ENCODE measurements at regions not wholly inside any gene's neighbourhood (a gene's known extent, or its start where the extent isn't known, plus 50 kb on each side); places are given as distances from the start of the nearest gene placed in this dataset.

DNA sequence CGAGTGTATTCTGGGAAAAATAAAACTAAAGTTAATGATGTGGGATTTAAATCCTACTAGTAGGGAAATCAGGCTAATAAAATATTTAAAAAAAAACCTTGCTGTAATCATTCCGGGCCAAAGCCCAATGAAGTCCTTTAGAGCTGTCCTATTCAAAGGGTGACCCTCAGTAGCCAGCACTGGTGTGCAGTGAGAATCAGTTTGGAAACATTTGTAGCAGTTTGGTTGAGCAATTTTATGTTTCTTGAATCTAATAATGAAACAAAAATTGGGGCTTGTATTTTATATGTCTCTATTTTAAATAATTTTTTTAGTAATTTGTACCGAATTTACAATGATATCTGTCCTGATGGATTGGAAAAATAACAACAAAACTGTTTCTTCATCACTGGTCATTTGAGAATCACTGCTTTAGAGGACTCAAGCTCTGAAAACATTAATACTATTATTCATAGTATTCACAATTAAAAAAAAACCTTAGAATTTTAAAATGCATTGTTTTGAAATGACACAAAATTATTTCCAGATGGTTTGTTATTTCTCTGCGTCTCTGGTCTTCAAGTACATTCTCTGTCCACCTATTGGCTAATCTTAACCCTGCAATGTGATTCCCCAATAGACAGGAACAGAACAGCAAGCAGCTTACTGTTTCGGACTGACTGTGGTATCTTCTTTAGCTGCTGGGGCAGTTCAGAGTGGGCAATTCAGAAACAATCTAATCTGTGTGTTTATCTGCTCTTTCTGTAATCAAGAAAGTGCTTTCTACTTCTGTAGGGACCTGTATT lies 71.2 kb downstream of the OTOL1 start:
- TF ChIP-seq, protein P1, sequence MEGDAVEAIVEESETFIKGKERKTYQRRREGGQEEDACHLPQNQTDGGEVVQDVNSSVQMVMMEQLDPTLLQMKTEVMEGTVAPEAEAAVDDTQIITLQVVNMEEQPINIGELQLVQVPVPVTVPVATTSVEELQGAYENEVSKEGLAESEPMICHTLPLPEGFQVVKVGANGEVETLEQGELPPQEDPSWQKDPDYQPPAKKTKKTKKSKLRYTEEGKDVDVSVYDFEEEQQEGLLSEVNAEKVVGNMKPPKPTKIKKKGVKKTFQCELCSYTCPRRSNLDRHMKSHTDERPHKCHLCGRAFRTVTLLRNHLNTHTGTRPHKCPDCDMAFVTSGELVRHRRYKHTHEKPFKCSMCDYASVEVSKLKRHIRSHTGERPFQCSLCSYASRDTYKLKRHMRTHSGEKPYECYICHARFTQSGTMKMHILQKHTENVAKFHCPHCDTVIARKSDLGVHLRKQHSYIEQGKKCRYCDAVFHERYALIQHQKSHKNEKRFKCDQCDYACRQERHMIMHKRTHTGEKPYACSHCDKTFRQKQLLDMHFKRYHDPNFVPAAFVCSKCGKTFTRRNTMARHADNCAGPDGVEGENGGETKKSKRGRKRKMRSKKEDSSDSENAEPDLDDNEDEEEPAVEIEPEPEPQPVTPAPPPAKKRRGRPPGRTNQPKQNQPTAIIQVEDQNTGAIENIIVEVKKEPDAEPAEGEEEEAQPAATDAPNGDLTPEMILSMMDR (IDR thresholded peaks at IDR 0.05; ENCODE audit: insufficient read depth, low read depth, low read length) = no peak
- no peak for TF ChIP-seq EZH2 (IDR thresholded peaks at IDR 0.05; ENCODE audit: insufficient read depth, low read length)
